H9 (cell line): ENCODE measurements at regions not wholly inside any gene's neighbourhood (a gene's known extent, or its start where the extent isn't known, plus 50 kb on each side); places are given as distances from the start of the nearest gene placed in this dataset.

Experiments
- DNase-seq: peaks from one replicate; pipeline ENCODE4 v3.0.0-alpha.2; 2017
- H2AFZ ChIP-seq: one replicate; pipeline ENCODE4 v1.6.1; 2013; ENCODE audit warnings: mild to moderate bottlenecking, low read length, control low read depth, moderate library complexity
- H2AK5ac ChIP-seq: 2 replicates; pipeline ENCODE4 v1.6.1; 2013; ENCODE audit warnings: low read length, control low read depth, mixed read lengths; ENCODE audit not compliant: insufficient read length
- H2BK120ac ChIP-seq: one replicate; pipeline ENCODE4 v1.6.1; 2013; ENCODE audit warnings: low read depth, mild to moderate bottlenecking, low read length, control low read depth, inconsistent platforms; ENCODE audit not compliant: poor library complexity, severe bottlenecking
- H2BK12ac ChIP-seq: 2 replicates; pipeline ENCODE4 v1.6.1; 2013; ENCODE audit warnings: low read length, control low read depth, mixed read lengths, low read depth; ENCODE audit not compliant: insufficient read length
- H2BK15ac ChIP-seq: 2 replicates; pipeline ENCODE4 v1.6.1; 2013; ENCODE audit warnings: low read depth, low read length, control low read depth
- H2BK20ac ChIP-seq: one replicate; pipeline ENCODE4 v1.6.1; 2013; ENCODE audit warnings: low read depth, mild to moderate bottlenecking, low read length, control low read depth, inconsistent platforms; ENCODE audit not compliant: poor library complexity, severe bottlenecking
- H2BK5ac ChIP-seq: 2 replicates; pipeline ENCODE4 v1.6.1; 2013; ENCODE audit warnings: low read length, control low read depth, mixed read lengths; ENCODE audit not compliant: insufficient read length
- H3K14ac ChIP-seq: 2 replicates; pipeline ENCODE4 v1.6.1; 2013; ENCODE audit warnings: low read length, control low read depth; ENCODE audit not compliant: insufficient read depth
- H3K18ac ChIP-seq: 2 replicates; pipeline ENCODE4 v1.6.1; 2013; ENCODE audit warnings: low read depth, mild to moderate bottlenecking, mixed read lengths, low read length, control low read depth; ENCODE audit not compliant: insufficient read length
- H3K23ac ChIP-seq: 2 replicates; pipeline ENCODE4 v1.6.1; 2013; ENCODE audit warnings: low read length, control low read depth, mixed read lengths, low read depth; ENCODE audit not compliant: insufficient read length
- H3K23me2 ChIP-seq: 2 replicates; pipeline ENCODE4 v1.6.1; 2013; ENCODE audit warnings: low read depth, mild to moderate bottlenecking, mixed read lengths, low read length, control low read depth; ENCODE audit not compliant: insufficient read length, poor library complexity, severe bottlenecking
- H3K27ac ChIP-seq: 2 replicates; pipeline ENCODE4 v1.5.1; 2013; ENCODE audit warnings: low read length, control low read depth, mixed read lengths, low read depth; ENCODE audit not compliant: insufficient read length
- H3K27me3 ChIP-seq: 2 replicates; pipeline ENCODE4 v1.6.1; 2013; ENCODE audit warnings: low read length, control low read depth, inconsistent platforms; ENCODE audit not compliant: insufficient read depth
- H3K4ac ChIP-seq: 2 replicates; pipeline ENCODE4 v1.6.1; 2013; ENCODE audit warnings: low read depth, mild to moderate bottlenecking, control low read depth, inconsistent platforms, low read length, moderate library complexity
- H3K4me1 ChIP-seq: 2 replicates; pipeline ENCODE4 v1.6.1; 2013; ENCODE audit warnings: low read length, control low read depth, inconsistent platforms; ENCODE audit not compliant: insufficient read depth
- H3K4me2 ChIP-seq: 2 replicates; pipeline ENCODE4 v1.6.1; 2013; ENCODE audit warnings: low read length, control low read depth, mixed read lengths; ENCODE audit not compliant: insufficient read length, insufficient read depth
- H3K56ac ChIP-seq: 2 replicates; pipeline ENCODE4 v1.6.1; 2013; ENCODE audit warnings: low read depth, mild to moderate bottlenecking, mixed read lengths, low read length, control low read depth; ENCODE audit not compliant: insufficient read length
- H3K79me1 ChIP-seq: 2 replicates; pipeline ENCODE4 v1.6.1; 2013; ENCODE audit warnings: low read depth, mild to moderate bottlenecking, moderate library complexity, low read length, control low read depth, inconsistent platforms; ENCODE audit not compliant: insufficient read depth, poor library complexity, severe bottlenecking
- H3K79me2 ChIP-seq: 2 replicates; pipeline ENCODE4 v1.6.1; 2013; ENCODE audit warnings: low read length, control low read depth, inconsistent platforms; ENCODE audit not compliant: insufficient read depth
- H3K9ac ChIP-seq: 2 replicates; pipeline ENCODE4 v1.6.1; 2013; ENCODE audit warnings: low read length, control low read depth, mixed read lengths; ENCODE audit not compliant: insufficient read length; ENCODE audit errors: extremely low read depth
- H3K9me3 ChIP-seq: one replicate; pipeline ENCODE4 v1.6.1; 2013; ENCODE audit warnings: low read depth, low read length, inconsistent platforms; ENCODE audit not compliant: control insufficient read depth
- H3T11ph ChIP-seq: one replicate; pipeline ENCODE4 v1.6.1; 2013; ENCODE audit warnings: mild to moderate bottlenecking, low read length, control low read depth, inconsistent platforms
- H4K20me1 ChIP-seq: one replicate; pipeline ENCODE4 v1.6.1; 2013; ENCODE audit not compliant: control insufficient read depth, insufficient read length, insufficient read depth
- H4K5ac ChIP-seq: 2 replicates; pipeline ENCODE4 v1.6.1; 2013; ENCODE audit warnings: low read depth, mild to moderate bottlenecking, mixed read lengths, low read length, control low read depth; ENCODE audit not compliant: insufficient read length
- H4K8ac ChIP-seq: replicated peaks from 2 replicates; pipeline ENCODE4 v1.6.1; 2013; ENCODE audit warnings: low read length, control low read depth, mixed read lengths, low read depth; ENCODE audit not compliant: insufficient read length
- H4K91ac ChIP-seq: 2 replicates; pipeline ENCODE4 v1.6.1; 2013; ENCODE audit warnings: low read depth, mild to moderate bottlenecking, moderate library complexity, mixed read lengths, low read length, control low read depth; ENCODE audit not compliant: insufficient read length
- H3K27ac Mint-ChIP-seq, 3 experiments: 2 replicates in 2 of 3; 3 replicates in 1 of 3; pipeline ENCODE4 v1.8.0; 2020 to 2021; ENCODE audit warnings: mixed read lengths in 3 of 3, mild to moderate bottlenecking in 1 of 3, moderate library complexity in 1 of 3
- H3K27me3 Mint-ChIP-seq: 2 replicates; pipeline ENCODE4 v1.8.0; 2021; ENCODE audit warnings: low read depth, mild to moderate bottlenecking, moderate library complexity, mixed read lengths
- H3K36me3 Mint-ChIP-seq, 3 experiments: 2 replicates in 2 of 3; 3 replicates in 1 of 3; pipeline ENCODE4 v1.8.0; 2020 to 2021; ENCODE audit warnings: low read depth in 3 of 3, mixed read lengths in 3 of 3; ENCODE audit not compliant: insufficient read depth in 1 of 3
- H3K4me1 Mint-ChIP-seq, 2 experiments: 2 replicates each; pipeline ENCODE4 v1.8.0; 2020; ENCODE audit warnings: mixed read lengths in 2 of 2
- H3K4me3 Mint-ChIP-seq, 2 experiments: 2 replicates in 1 of 2; 3 replicates in 1 of 2; pipeline ENCODE4 v1.8.0; 2020 to 2021; ENCODE audit warnings: mild to moderate bottlenecking in 2 of 2, mixed read lengths in 2 of 2, moderate library complexity in 1 of 2
- H3K9me3 Mint-ChIP-seq, 2 experiments: 2 replicates in 1 of 2; 3 replicates in 1 of 2; pipeline ENCODE4 v1.8.0; 2020; ENCODE audit warnings: mild to moderate bottlenecking in 2 of 2, mixed read lengths in 2 of 2, moderate library complexity in 1 of 2
- CTCF ChIP-seq: fragments of 200-600 bp; sonication (generic); conservative IDR thresholded peaks from 3 replicates; pipeline ENCODE4 v1.8.0; 2021; ENCODE audit warnings: antibody characterized with exemption, mild to moderate bottlenecking
- WGBS: extraction: QIAGEN DNeasy Blood & Tissue Kit; methylation state at CpG from one replicate; pipeline ENCODE4 v1.1.7; 2013; ENCODE audit warnings: missing lambda C conversion rate, low lambda C conversion rate, mixed read lengths; ENCODE audit not compliant: insufficient read length; ENCODE audit errors: extremely low coverage; 5-methylcytosine and 5-hydroxymethylcytosine counted together

DNA sequence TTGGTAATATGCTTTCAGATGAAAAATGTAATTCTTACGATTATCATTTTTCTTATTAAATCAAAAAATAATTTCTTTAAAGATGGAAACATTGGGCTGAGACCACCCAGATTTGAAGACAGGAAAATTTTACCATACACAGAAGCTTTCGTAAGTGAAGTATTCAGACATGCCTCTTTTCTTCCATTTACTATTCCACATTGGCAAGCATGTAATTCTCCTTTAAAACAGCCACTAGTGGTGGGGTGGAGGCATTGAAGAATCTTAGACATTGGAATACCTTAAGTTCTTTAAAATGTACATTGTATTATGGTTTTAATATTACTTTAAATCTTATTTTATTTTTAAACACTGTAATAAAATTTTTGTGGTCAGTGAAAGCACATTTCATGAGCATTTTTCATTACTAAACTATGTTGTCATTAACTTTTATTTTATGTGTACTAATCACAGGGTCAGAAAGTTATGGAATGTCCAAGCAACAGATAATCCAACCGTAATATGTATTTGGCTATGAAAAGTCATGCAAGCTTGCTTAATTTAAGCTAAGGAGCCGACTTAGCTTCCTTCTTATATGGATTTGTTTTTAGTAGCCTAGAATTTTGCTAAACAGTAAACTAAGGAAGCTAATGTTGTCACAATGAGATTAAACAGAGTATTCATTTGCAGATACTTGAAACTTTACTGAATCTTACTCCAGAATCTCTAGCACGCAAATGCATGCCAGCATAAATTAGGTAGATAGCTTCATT, 97.4 kb upstream of the ALDH1A1 start:
- peak overlapping the region; percentile 19 for H3K4me2 ChIP-seq
- H3K56ac ChIP-seq, result no peak overlapping the region
- no peak overlapping the region for H2AFZ ChIP-seq
- no peak overlapping the region for H2BK15ac ChIP-seq
- TF ChIP-seq CTCF, result peak; percentile 43
- Mint-ChIP-seq H3K36me3 (no peaks in the 10 kb centered on the region), H3K9me3 (no peaks in the 10 kb centered on the region), H3K4me3 (peak overlapping the region in 1 of 2 experiments; percentile 17; a peak in 1 of 5 replicates), H3K27me3 (no peaks in the 10 kb centered on the region), H3K4me1 (peaks cover 45 to 48% of the 10 kb centered on the region in 2 experiments), H3K27ac (peak overlapping the region in 1 of 3 experiments; percentile 88; a peak in 1 of 7 replicates)
- no peaks in the 10 kb centered on the region for H3K79me2 ChIP-seq
- H4K91ac ChIP-seq, result no peak overlapping the region
- H4K5ac ChIP-seq, result no peak overlapping the region
- no peak overlapping the region for H2BK5ac ChIP-seq
- H3K9ac ChIP-seq, result no peak overlapping the region
- H2AK5ac ChIP-seq, result no peak overlapping the region
- no peaks in the 10 kb centered on the region for H3K23me2 ChIP-seq
- peak overlapping the region; percentile 53 for H3K27ac ChIP-seq
- H3T11ph ChIP-seq, result no peak overlapping the region
- H2BK12ac ChIP-seq, result no peak overlapping the region
- no peak overlapping the region for H3K18ac ChIP-seq
- H3K23ac ChIP-seq, result no peak overlapping the region
- no peak overlapping the region for H3K4ac ChIP-seq
- H4K8ac ChIP-seq, result no peak overlapping the region
- no peaks in the 10 kb centered on the region for H4K20me1 ChIP-seq
- peaks cover 4% of the 10 kb centered on the region for H3K4me1 ChIP-seq
- H3K27me3 ChIP-seq, result no peaks in the 10 kb centered on the region
- no CpG with 5 or more reads among the region's 5 CpGs for WGBS
- H2BK120ac ChIP-seq, result no peak overlapping the region
- DNase-seq, result no peak
- H3K79me1 ChIP-seq, result no peaks in the 10 kb centered on the region
- H3K14ac ChIP-seq, result no peak overlapping the region
- H2BK20ac ChIP-seq, result no peak overlapping the region
- H3K9me3 ChIP-seq, result no peaks in the 10 kb centered on the region
